Endodermal cell (in vitro differentiated cells): ENCODE measurements at regions not wholly inside any gene's neighbourhood (a gene's known extent, or its start where the extent isn't known, plus 50 kb on each side); places are given as distances from the start of the nearest gene placed in this dataset.

Experiments used
- DNase-seq: peaks from one replicate; pipeline ENCODE4 v3.0.0-alpha.2; 2017
- H3K27ac ChIP-seq: 2 replicates; pipeline ENCODE4 v1.5.1; 2013; ENCODE audit warnings: mild to moderate bottlenecking, low read depth, low read length, moderate library complexity
- H3K27me3 ChIP-seq: 2 replicates; pipeline ENCODE4 v1.6.1; 2013; ENCODE audit warnings: mild to moderate bottlenecking, low read length, moderate library complexity; ENCODE audit not compliant: insufficient read depth, control insufficient read depth, poor library complexity, severe bottlenecking
- H3K36me3 ChIP-seq: 2 replicates; pipeline ENCODE4 v1.7.0; 2013; ENCODE audit warnings: mild to moderate bottlenecking, low read length, moderate library complexity; ENCODE audit not compliant: control insufficient read depth, insufficient read depth
- H3K4me1 ChIP-seq: one replicate; pipeline ENCODE4 v1.7.0; 2013; ENCODE audit warnings: low read length; ENCODE audit not compliant: control insufficient read depth, insufficient read depth
- H3K4me3 ChIP-seq: 2 replicates; pipeline ENCODE4 v1.5.1; 2013; ENCODE audit warnings: mild to moderate bottlenecking, low read length, moderate library complexity
- H3K9ac ChIP-seq: 2 replicates; pipeline ENCODE4 v1.6.1; 2013; ENCODE audit warnings: mild to moderate bottlenecking, low read length, moderate library complexity; ENCODE audit not compliant: poor library complexity, severe bottlenecking; ENCODE audit errors: extremely low read depth
- H3K9me3 ChIP-seq: 2 replicates; pipeline ENCODE4 v1.6.1; 2013; ENCODE audit warnings: mild to moderate bottlenecking, low read length, moderate library complexity; ENCODE audit not compliant: control insufficient read depth
- H3K27ac Mint-ChIP-seq: 2 replicates; pipeline ENCODE4 v1.8.0; 2020; ENCODE audit warnings: mixed read lengths
- H3K27me3 Mint-ChIP-seq: 2 replicates; pipeline ENCODE4 v1.8.0; 2021; ENCODE audit warnings: mild to moderate bottlenecking, mixed read lengths; ENCODE audit not compliant: insufficient read depth
- H3K36me3 Mint-ChIP-seq: 2 replicates; pipeline ENCODE4 v1.8.0; 2020; ENCODE audit warnings: low read depth, mixed read lengths
- H3K4me1 Mint-ChIP-seq: 2 replicates; pipeline ENCODE4 v1.8.0; 2020; ENCODE audit warnings: mixed read lengths
- H3K4me3 Mint-ChIP-seq: 2 replicates; pipeline ENCODE4 v1.8.0; 2020; ENCODE audit warnings: mild to moderate bottlenecking, moderate library complexity, mixed read lengths
- H3K9me3 Mint-ChIP-seq: 2 replicates; pipeline ENCODE4 v1.8.0; 2020; ENCODE audit warnings: mild to moderate bottlenecking, mixed read lengths
- CTCF ChIP-seq: fragments of 200-600 bp; sonication (generic); conservative IDR thresholded peaks from 2 replicates; pipeline ENCODE4 v1.5.0; 2021; ENCODE audit warnings: antibody characterized with exemption, mild to moderate bottlenecking
- WGBS, 2 experiments: methylation state at CpG; one replicate each; pipeline versions ENCODE4 v1.1.5 to v1.1.7; 2013; ENCODE audit warnings: missing lambda C conversion rate in 2 of 2, mixed read lengths in 1 of 2; ENCODE audit not compliant: insufficient coverage in 1 of 2, insufficient read length in 1 of 2; 5-methylcytosine and 5-hydroxymethylcytosine counted together

- no peak for TF ChIP-seq CTCF
- H3K4me1 ChIP-seq, result no peaks in the 10 kb centered on the region
- Mint-ChIP-seq H3K27me3 (no peaks in the 10 kb centered on the region), H3K9me3 (no peaks in the 10 kb centered on the region), H3K4me3 (no peak overlapping the region), H3K27ac (no peak overlapping the region), H3K4me1 (no peaks in the 10 kb centered on the region), H3K36me3 (no peaks in the 10 kb centered on the region)
- no peaks in the 10 kb centered on the region for H3K9me3 ChIP-seq
- no peak for DNase-seq
- no peaks in the 10 kb centered on the region for H3K27me3 ChIP-seq
- no peak overlapping the region for H3K4me3 ChIP-seq
- H3K27ac ChIP-seq, result no peak overlapping the region
- H3K9ac ChIP-seq, result no peak overlapping the region
- WGBS, 2 experiments, result 90 to 100% methylated on average over 2 of the region's 2 CpGs
- H3K36me3 ChIP-seq, result no peaks in the 10 kb centered on the region
Measured at GRCh38 chrY:15501181-15501580, 976.9 kb downstream of the NLGN4Y start.

GRCh38 chrY:15510288-15510687 lies 986.0 kb downstream of the NLGN4Y start:
- Mint-ChIP-seq H3K27me3 (no peaks in the 10 kb centered on the region), H3K9me3 (no peaks in the 10 kb centered on the region), H3K27ac (no peak overlapping the region), H3K4me3 (no peak overlapping the region), H3K4me1 (no peaks in the 10 kb centered on the region), H3K36me3 (no peaks in the 10 kb centered on the region)
- Histone ChIP-seq H3K27ac (no peak overlapping the region), H3K27me3 (no peaks in the 10 kb centered on the region), H3K4me1 (no peaks in the 10 kb centered on the region), H3K4me3 (no peak overlapping the region), H3K9me3 (no peaks in the 10 kb centered on the region), H3K36me3 (no peaks in the 10 kb centered on the region), H3K9ac (no peak overlapping the region)
- DNase-seq, result no peak
- WGBS, 2 experiments, result 80% methylated on average over 1 of the region's 2 CpGs; no CpG with 5 or more reads in 1 of the 2 experiments
- no peak for TF ChIP-seq CTCF

- Histone ChIP-seq H3K9me3 (no peaks in the 10 kb centered on the region), H3K4me1 (no peaks in the 10 kb centered on the region), H3K27me3 (no peaks in the 10 kb centered on the region), H3K27ac (no peak overlapping the region), H3K9ac (no peak overlapping the region), H3K4me3 (no peak overlapping the region), H3K36me3 (no peaks in the 10 kb centered on the region)
- Mint-ChIP-seq H3K36me3 (no peaks in the 10 kb centered on the region), H3K4me1 (no peaks in the 10 kb centered on the region), H3K27me3 (no peaks in the 10 kb centered on the region), H3K9me3 (no peaks in the 10 kb centered on the region), H3K27ac (no peak overlapping the region), H3K4me3 (no peak overlapping the region)
- DNase-seq, result no peak
- TF ChIP-seq CTCF, result no peak
- 84 to 87% methylated on average over 3 to 4 of the region's 5 CpGs for WGBS, 2 experiments
Measured at GRCh38 chrY:15510984-15511650, 986.8 kb downstream of the NLGN4Y start.
